Peyer's patch (tissue), 4 donors: ENCODE measurements at regions not wholly inside any gene's neighbourhood (a gene's known extent, or its start where the extent isn't known, plus 50 kb on each side); places are given as distances from the start of the nearest gene placed in this dataset.

Source experiments
- POLR2A ChIP-seq, 2 donors: fragments of 450-650 bp; IDR thresholded peaks; one replicate each; pipeline ENCODE4 v1.5.1; 2017; ENCODE audit warnings: antibody characterized with exemption in 2 of 2, mild to moderate bottlenecking in 2 of 2, moderate library complexity in 2 of 2
- TF ChIP-seq, protein P1 (sequence below), 6 experiments: fragments of 450-650 bp in 4 of 6; fragments of 200-600 bp in 2 of 6; sonication (generic) in 1 of 6; IDR thresholded peaks; one replicate each; pipeline ENCODE4 v1.5.1; 2017 to 2019; ENCODE audit warnings: antibody characterized with exemption in 6 of 6, mild to moderate bottlenecking in 3 of 6, moderate library complexity in 1 of 6

DNA sequence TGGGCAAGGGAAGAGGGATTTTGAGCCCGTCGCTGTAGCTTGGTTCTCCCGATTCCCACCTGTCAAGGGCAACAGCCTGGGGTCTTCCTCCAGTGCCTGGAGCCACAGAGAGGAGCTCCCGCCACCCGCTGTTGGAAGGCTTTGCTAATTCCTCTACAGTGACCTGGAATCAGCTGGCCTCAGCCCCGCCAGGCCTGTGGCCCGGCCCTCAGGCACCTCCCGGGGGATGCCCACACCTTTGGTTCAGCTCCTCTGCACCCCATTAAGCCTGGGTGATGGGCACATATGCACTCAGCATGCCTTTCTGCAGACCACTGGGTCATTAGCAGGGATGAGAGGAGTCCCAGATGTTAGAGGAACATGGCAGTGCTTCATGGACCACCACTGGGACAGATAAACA, 121.4 kb upstream of the MKI67 start:
- TF ChIP-seq, protein P1, sequence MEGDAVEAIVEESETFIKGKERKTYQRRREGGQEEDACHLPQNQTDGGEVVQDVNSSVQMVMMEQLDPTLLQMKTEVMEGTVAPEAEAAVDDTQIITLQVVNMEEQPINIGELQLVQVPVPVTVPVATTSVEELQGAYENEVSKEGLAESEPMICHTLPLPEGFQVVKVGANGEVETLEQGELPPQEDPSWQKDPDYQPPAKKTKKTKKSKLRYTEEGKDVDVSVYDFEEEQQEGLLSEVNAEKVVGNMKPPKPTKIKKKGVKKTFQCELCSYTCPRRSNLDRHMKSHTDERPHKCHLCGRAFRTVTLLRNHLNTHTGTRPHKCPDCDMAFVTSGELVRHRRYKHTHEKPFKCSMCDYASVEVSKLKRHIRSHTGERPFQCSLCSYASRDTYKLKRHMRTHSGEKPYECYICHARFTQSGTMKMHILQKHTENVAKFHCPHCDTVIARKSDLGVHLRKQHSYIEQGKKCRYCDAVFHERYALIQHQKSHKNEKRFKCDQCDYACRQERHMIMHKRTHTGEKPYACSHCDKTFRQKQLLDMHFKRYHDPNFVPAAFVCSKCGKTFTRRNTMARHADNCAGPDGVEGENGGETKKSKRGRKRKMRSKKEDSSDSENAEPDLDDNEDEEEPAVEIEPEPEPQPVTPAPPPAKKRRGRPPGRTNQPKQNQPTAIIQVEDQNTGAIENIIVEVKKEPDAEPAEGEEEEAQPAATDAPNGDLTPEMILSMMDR (IDR thresholded peaks at IDR 0.05) = no peak
- no peak for TF ChIP-seq POLR2A (IDR thresholded peaks at IDR 0.05)
